Gastroesophageal sphincter (tissue), 3 donors: ENCODE measurements at regions not wholly inside any gene's neighbourhood (a gene's known extent, or its start where the extent isn't known, plus 50 kb on each side); places are given as distances from the start of the nearest gene placed in this dataset.
"Not testable (repeated sequence)": the region's sequence is repeated elsewhere in the genome, so short reads cannot be mapped to it uniquely, and the experiment has no call there.

ENCODE experiments used
- CTCF ChIP-seq, 4 experiments: fragments of 200-600 bp in 2 of 4; fragments of 450-650 bp in 2 of 4; sonication (generic) in 1 of 4; IDR thresholded peaks; one replicate each; pipeline ENCODE4 v1.5.1; 2017 to 2019; ENCODE audit warnings: antibody characterized with exemption in 4 of 4, mild to moderate bottlenecking in 2 of 4, moderate library complexity in 2 of 4
- POLR2A ChIP-seq, 2 donors: fragments of 450-650 bp; IDR thresholded peaks; one replicate each; pipeline ENCODE4 v1.6.1; 2017; ENCODE audit warnings: antibody characterized with exemption in 2 of 2, mild to moderate bottlenecking in 2 of 2, moderate library complexity in 1 of 2
- POLR2AphosphoS5 ChIP-seq: sonication (generic); formaldehyde crosslinking; IDR thresholded peaks from one replicate; pipeline ENCODE4 v1.6.1; 2017; ENCODE audit warnings: antibody characterized with exemption

GRCh38 chrX:63519368-63519767 lies 168.2 kb upstream of the SPIN4 start:
- TF ChIP-seq CTCF (IDR thresholded peaks at IDR 0.05); POLR2A (IDR thresholded peaks at IDR 0.05); POLR2AphosphoS5: not testable (repeated sequence)
